PC-9 (cell line): ENCODE measurements at regions not wholly inside any gene's neighbourhood (a gene's known extent, or its start where the extent isn't known, plus 50 kb on each side); places are given as distances from the start of the nearest gene placed in this dataset.
A peak's percentile ranks its signal among the peaks of the same experiment; 100 is the strongest.

ENCODE experiments used
- BruUV-seq: library from RNA; stranded (reverse); fragments of 400-500 nt; replicated peaks from 2 replicates; lab custom pipeline; 2021; lab: Mats Ljungman, UMichigan
- CTCF ChIA-PET: fragments of 300-600 bp; sonication (Branson Sonifier 250); formaldehyde crosslinking; loops from one replicate; lab custom pipeline; 2022; ENCODE audit warnings: antibody characterized with exemption; lab: Charles Lee
- POLR2A ChIA-PET: fragments of 300-600 bp; sonication (Branson Sonifier 250); formaldehyde crosslinking; loops from one replicate; lab custom pipeline; 2022; ENCODE audit warnings: antibody characterized with exemption; ENCODE audit not compliant: unreplicated experiment; lab: Charles Lee
- DNase-seq, 2 experiments: peaks; one replicate each; pipeline versions ENCODE4 v3.0.0 to v3.0.0-alpha.2; 2015 to 2022; ENCODE audit warnings: mixed read lengths in 1 of 2
- H2AFZ ChIP-seq: fragments of 200-600 bp; sonication (generic); 2 replicates; pipeline ENCODE4 v1.8.1; 2017; ENCODE audit warnings: antibody characterized with exemption
- H3F3A ChIP-seq: fragments of 200-600 bp; sonication (generic); 2 replicates; pipeline ENCODE4 v1.8.1; 2017; ENCODE audit warnings: antibody characterized with exemption, mild to moderate bottlenecking, low read depth; ENCODE audit not compliant: insufficient read depth
- H3K27ac ChIP-seq: fragments of 200-600 bp; sonication (generic); 2 replicates; pipeline ENCODE4 v1.6.1; 2016; ENCODE audit warnings: mixed run types
- H3K27me3 ChIP-seq: fragments of 200-600 bp; sonication (generic); 2 replicates; pipeline ENCODE4 v1.6.1; 2016; ENCODE audit warnings: low read depth, mixed run types; ENCODE audit not compliant: insufficient read depth
- H3K36me3 ChIP-seq: fragments of 200-600 bp; sonication (generic); 2 replicates; pipeline ENCODE4 v1.6.1; 2016; ENCODE audit warnings: low read depth, mixed run types
- H3K4me1 ChIP-seq: fragments of 200-600 bp; sonication (generic); replicated peaks from 2 replicates; pipeline ENCODE4 v1.6.1; 2016; ENCODE audit warnings: mixed run types; ENCODE audit not compliant: insufficient read depth
- H3K4me2 ChIP-seq: fragments of 200-600 bp; sonication (generic); 2 replicates; pipeline ENCODE4 v1.6.1; 2017; ENCODE audit warnings: mixed run types
- H3K4me3 ChIP-seq: fragments of 200-600 bp; sonication (generic); 2 replicates; pipeline ENCODE4 v1.6.1; 2016; ENCODE audit warnings: mixed run types
- H3K79me2 ChIP-seq: fragments of 200-600 bp; sonication (generic); 2 replicates; pipeline ENCODE4 v1.6.1; 2017; ENCODE audit warnings: low read depth, mixed run types
- H3K9me2 ChIP-seq: fragments of 200-600 bp; sonication (generic); 2 replicates; pipeline ENCODE4 v1.8.1; 2017; ENCODE audit warnings: mild to moderate bottlenecking; ENCODE audit not compliant: insufficient read depth
- H3K9me3 ChIP-seq: fragments of 200-600 bp; sonication (generic); 2 replicates; pipeline ENCODE4 v1.8.1; 2016; ENCODE audit warnings: low read depth; ENCODE audit not compliant: insufficient read depth
- H4K20me1 ChIP-seq: fragments of 200-600 bp; sonication (generic); 2 replicates; pipeline ENCODE4 v1.8.1; 2017; ENCODE audit not compliant: insufficient read depth
- EZH2 ChIP-seq: fragments of 200-600 bp; sonication (generic); IDR thresholded peaks from 2 replicates; pipeline ENCODE4 v1.8.0; 2017; ENCODE audit warnings: antibody characterized with exemption, low read depth
- intact Hi-C: fragments of 100-400 bp; cut with micrococcal nuclease; formaldehyde crosslinking; loops from one replicate; pipeline ENCODE4 v1.10.0; 2022; ENCODE audit not compliant: unreplicated experiment
- TF ChIP-seq, protein P1 (sequence below): fragments of 200-600 bp; sonication (generic); conservative IDR thresholded peaks from 2 replicates; pipeline ENCODE4 v1.6.1; 2017; ENCODE audit warnings: mixed run types, antibody characterized with exemption, mild to moderate bottlenecking, moderate library complexity

GRCh38 chr3:106176734-106177133 is 307.9 kb upstream of the CBLB start:
- no peaks in the 10 kb centered on the region for H3F3A ChIP-seq
- H3K79me2 ChIP-seq, result no peaks in the 10 kb centered on the region
- no peaks in the 10 kb centered on the region for H3K4me1 ChIP-seq
- peak overlapping the region; percentile 22; the same call in 1 of the 2 replicates for H2AFZ ChIP-seq
- no peak for DNase-seq
- BruUV-seq, result no TSS peak
- 0 out of 2 replicates have a peak, but pooled peaks cover 4% of the 10 kb centered on the region for H3K9me2 ChIP-seq
- ChIA-PET POLR2A (no interaction called here), CTCF (no interaction called here)
- H3K9me3 ChIP-seq, result no peaks in the 10 kb centered on the region
- H3K36me3 ChIP-seq, result no peaks in the 10 kb centered on the region
- H3K27me3 ChIP-seq, result no peaks in the 10 kb centered on the region
- no peak overlapping the region for H3K4me2 ChIP-seq
- TF ChIP-seq, protein P1, sequence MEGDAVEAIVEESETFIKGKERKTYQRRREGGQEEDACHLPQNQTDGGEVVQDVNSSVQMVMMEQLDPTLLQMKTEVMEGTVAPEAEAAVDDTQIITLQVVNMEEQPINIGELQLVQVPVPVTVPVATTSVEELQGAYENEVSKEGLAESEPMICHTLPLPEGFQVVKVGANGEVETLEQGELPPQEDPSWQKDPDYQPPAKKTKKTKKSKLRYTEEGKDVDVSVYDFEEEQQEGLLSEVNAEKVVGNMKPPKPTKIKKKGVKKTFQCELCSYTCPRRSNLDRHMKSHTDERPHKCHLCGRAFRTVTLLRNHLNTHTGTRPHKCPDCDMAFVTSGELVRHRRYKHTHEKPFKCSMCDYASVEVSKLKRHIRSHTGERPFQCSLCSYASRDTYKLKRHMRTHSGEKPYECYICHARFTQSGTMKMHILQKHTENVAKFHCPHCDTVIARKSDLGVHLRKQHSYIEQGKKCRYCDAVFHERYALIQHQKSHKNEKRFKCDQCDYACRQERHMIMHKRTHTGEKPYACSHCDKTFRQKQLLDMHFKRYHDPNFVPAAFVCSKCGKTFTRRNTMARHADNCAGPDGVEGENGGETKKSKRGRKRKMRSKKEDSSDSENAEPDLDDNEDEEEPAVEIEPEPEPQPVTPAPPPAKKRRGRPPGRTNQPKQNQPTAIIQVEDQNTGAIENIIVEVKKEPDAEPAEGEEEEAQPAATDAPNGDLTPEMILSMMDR, result no peak
- no peak for TF ChIP-seq EZH2
- H3K27ac ChIP-seq, result no peak overlapping the region
- intact Hi-C loops, result no loop called here
- H4K20me1 ChIP-seq, result no peaks in the 10 kb centered on the region
- no peak overlapping the region for H3K4me3 ChIP-seq

- H3K36me3 ChIP-seq, result no peaks in the 10 kb centered on the region
- CTCF ChIA-PET, result no interaction called here
- DNase-seq, result no peak
- H3K4me2 ChIP-seq, result 0 out of 2 replicates have a peak overlapping the region, but pooled peaks have one; percentile 16
- no peak overlapping the region for H2AFZ ChIP-seq
- H3K4me1 ChIP-seq, result peaks cover 18% of the 10 kb centered on the region
- intact Hi-C loops, result loop anchor here (10.0 kb wide), 1 partner anchor 188 kb away; no protein-coding TSS in a partner anchor
- H3K9me2 ChIP-seq, result no peaks in the 10 kb centered on the region; the same call in none of the 2 replicates
- no peaks in the 10 kb centered on the region for H3K79me2 ChIP-seq
- H3F3A ChIP-seq, result peaks cover 14% of the 10 kb centered on the region; the same call in 1 of the 2 replicates
- TF ChIP-seq, protein P1, result no peak
- no peak for TF ChIP-seq EZH2
- H4K20me1 ChIP-seq, result no peaks in the 10 kb centered on the region
- H3K4me3 ChIP-seq, result no peak overlapping the region
- no peaks in the 10 kb centered on the region for H3K27me3 ChIP-seq
- peak overlapping the region; percentile 31 for H3K27ac ChIP-seq
- BruUV-seq, result no TSS peak
- POLR2A ChIA-PET, result no interaction called here
- no peaks in the 10 kb centered on the region for H3K9me3 ChIP-seq
Measured at GRCh38 chr3:106182950-106183511, 314.2 kb upstream of the CBLB start.

DNA sequence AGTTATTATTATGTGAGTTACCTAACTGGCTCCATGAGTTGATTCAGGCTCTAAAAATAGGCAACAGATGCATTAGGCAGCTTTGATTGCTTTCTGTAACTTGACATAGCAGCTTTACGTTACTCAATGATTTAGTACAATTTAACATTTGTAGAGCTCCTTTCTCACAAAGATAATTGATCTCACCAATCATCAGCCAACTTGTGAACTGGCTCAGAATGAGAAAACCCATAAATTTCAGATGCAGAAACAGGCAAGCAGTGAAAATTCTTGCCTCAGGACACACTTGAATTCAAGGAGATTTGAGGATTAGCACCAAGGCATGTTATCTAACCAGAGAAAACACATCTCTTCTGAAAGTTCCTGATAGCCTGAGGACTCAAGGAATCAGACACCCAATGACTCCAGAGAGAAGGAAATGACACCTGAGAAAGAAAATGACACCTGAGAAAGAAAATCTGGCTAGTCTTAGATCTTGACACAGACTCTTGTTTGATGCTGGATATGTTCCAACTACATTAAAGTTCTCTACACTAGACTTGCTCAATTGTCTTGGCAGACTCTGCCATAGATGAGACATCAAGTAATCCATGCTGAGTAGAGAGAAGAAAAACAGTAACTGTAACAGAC is 315.1 kb upstream of the CBLB start:
- peak overlapping the region; percentile 31 for H3K27ac ChIP-seq
- H3K36me3 ChIP-seq, result no peaks in the 10 kb centered on the region
- ChIA-PET POLR2A (no interaction called here), CTCF (interaction anchor here (0.6 kb wide), 1 partner anchor 62 kb away, joined by 3 read pairs; no protein-coding TSS in a partner anchor)
- intact Hi-C loops, result loop anchor here (10.0 kb wide), 1 partner anchor 189 kb away; no protein-coding TSS in a partner anchor
- H3F3A ChIP-seq, result peaks cover 14% of the 10 kb centered on the region; the same call in 1 of the 2 replicates
- no peak overlapping the region for H2AFZ ChIP-seq
- peaks cover 18% of the 10 kb centered on the region for H3K4me1 ChIP-seq
- no peaks in the 10 kb centered on the region for H3K9me3 ChIP-seq
- DNase-seq, result peak; percentile 32 to 97
- no peaks in the 10 kb centered on the region; the same call in none of the 2 replicates for H3K9me2 ChIP-seq
- H3K4me3 ChIP-seq, result no peak overlapping the region
- no peaks in the 10 kb centered on the region for H4K20me1 ChIP-seq
- H3K79me2 ChIP-seq, result no peaks in the 10 kb centered on the region
- BruUV-seq, result no TSS peak
- H3K27me3 ChIP-seq, result no peaks in the 10 kb centered on the region
- TF ChIP-seq, protein P1, result no peak
- TF ChIP-seq EZH2, result no peak
- H3K4me2 ChIP-seq, result peak overlapping the region; percentile 16; the same call in 1 of the 2 replicates
